ENCODE measurements at regions not wholly inside any gene's neighbourhood (a gene's known extent, or its start where the extent isn't known, plus 50 kb on each side); places are given as distances from the start of the nearest gene placed in this dataset.

DNA sequence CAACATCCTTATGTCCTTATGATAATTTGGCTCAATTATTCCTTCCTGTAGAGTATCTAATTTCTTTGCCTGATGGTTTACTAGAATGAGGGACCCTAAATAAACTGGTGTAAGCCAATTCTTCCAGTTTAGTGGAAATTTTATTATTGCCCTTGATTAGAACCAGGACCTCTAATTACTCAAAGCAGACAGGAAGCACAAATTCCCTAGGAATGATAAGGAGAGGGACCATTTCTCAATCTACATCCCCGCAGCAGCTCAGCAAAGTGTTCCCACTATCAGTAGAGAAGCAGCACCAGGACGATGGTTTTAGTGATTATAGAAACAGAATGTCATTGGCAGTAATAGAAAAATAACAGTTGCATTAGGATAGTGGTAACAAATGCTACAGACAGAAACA is 97.1 kb downstream of the PLPPR4 start:
- no peaks in the 10 kb centered on the region for H3K9me3 ChIP-seq
- TF ChIP-seq POLR2AphosphoS5 (IDR thresholded peaks at IDR 0.05) = no peak
- no peak for TF ChIP-seq EP300 (IDR thresholded peaks at IDR 0.05)
- no peak overlapping the region for H3K4me3 ChIP-seq
- H3K27me3 ChIP-seq = no peaks in the 10 kb centered on the region
- 44 to 92% methylated on average over 2 of the region's 2 CpGs for WGBS, 2 donors (ENCODE audit: low coverage in 1 of 2)
- H3K36me3 ChIP-seq = no peaks in the 10 kb centered on the region
- no peak for ATAC-seq
- no peaks in the 10 kb centered on the region for H3K4me1 ChIP-seq
- H3K27ac ChIP-seq = no peak overlapping the region

DNA sequence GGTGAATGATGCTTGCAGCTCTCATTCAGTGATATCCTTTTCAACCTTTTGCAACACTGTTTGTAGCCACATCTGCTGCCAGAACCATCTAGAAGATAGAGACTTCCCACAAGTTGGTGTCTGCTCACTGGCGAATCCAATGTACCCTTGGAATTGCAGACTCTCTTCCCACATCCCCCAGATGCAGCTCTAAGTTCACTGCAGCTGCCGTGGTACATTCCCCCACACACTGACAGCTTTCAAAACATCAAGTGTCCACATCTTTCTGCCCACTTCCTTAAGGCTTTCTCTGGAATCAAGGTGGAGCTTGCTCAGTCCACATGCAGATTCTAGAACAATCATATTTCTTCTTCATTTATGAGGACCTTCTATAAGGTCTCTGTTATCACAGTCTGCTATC is 99.2 kb downstream of the PLPPR4 start:
- no peak overlapping the region for H3K4me3 ChIP-seq
- ATAC-seq = no peak
- WGBS, 2 donors (ENCODE audit: low coverage in 1 of 2) = 29 to 56% methylated on average over 1 to 2 of the region's 2 CpGs
- TF ChIP-seq EP300 (IDR thresholded peaks at IDR 0.05) (no peak), POLR2AphosphoS5 (IDR thresholded peaks at IDR 0.05) (no peak), POLR2A (IDR thresholded peaks at IDR 0.05) (no peak)
- TF ChIP-seq, protein P1, sequence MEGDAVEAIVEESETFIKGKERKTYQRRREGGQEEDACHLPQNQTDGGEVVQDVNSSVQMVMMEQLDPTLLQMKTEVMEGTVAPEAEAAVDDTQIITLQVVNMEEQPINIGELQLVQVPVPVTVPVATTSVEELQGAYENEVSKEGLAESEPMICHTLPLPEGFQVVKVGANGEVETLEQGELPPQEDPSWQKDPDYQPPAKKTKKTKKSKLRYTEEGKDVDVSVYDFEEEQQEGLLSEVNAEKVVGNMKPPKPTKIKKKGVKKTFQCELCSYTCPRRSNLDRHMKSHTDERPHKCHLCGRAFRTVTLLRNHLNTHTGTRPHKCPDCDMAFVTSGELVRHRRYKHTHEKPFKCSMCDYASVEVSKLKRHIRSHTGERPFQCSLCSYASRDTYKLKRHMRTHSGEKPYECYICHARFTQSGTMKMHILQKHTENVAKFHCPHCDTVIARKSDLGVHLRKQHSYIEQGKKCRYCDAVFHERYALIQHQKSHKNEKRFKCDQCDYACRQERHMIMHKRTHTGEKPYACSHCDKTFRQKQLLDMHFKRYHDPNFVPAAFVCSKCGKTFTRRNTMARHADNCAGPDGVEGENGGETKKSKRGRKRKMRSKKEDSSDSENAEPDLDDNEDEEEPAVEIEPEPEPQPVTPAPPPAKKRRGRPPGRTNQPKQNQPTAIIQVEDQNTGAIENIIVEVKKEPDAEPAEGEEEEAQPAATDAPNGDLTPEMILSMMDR (IDR thresholded peaks at IDR 0.05) = no peak
- no peak overlapping the region for H3K27ac ChIP-seq
- H3K9me3 ChIP-seq = no peaks in the 10 kb centered on the region
- H3K4me1 ChIP-seq = no peaks in the 10 kb centered on the region
- H3K36me3 ChIP-seq = no peaks in the 10 kb centered on the region
- H3K27me3 ChIP-seq = no peaks in the 10 kb centered on the region

DNA sequence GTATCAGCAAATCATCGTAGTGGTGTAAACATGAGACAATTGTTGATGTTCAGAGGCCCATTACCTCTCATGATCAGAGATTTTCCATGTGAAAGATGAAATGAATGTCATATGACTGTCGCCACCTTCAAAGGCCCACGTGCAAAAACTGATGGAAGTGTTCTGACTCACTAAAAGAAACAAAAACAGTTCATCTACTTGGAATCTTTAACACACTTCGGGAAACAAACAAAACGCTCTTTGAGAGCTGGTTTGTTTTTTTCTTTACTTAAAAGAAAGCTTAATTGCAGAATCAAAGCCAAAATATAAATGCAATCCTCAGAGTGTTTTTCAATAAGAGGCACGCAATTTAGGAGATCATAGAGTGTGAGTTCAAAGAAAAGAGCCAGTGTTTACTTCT is 100.8 kb downstream of the PLPPR4 start:
- TF ChIP-seq, protein P1 (IDR thresholded peaks at IDR 0.05) = no peak
- TF ChIP-seq EP300 (IDR thresholded peaks at IDR 0.05) = no peak
- no peak for TF ChIP-seq POLR2AphosphoS5 (IDR thresholded peaks at IDR 0.05)
- no peak for TF ChIP-seq POLR2A (IDR thresholded peaks at IDR 0.05)
- Histone ChIP-seq H3K36me3 (no peaks in the 10 kb centered on the region), H3K4me1 (no peaks in the 10 kb centered on the region), H3K9me3 (no peaks in the 10 kb centered on the region), H3K27ac (no peak overlapping the region), H3K27me3 (no peaks in the 10 kb centered on the region), H3K4me3 (no peak overlapping the region)
- WGBS, 2 donors (ENCODE audit: low coverage in 1 of 2) = 49 to 56% methylated on average over 6 of the region's 6 CpGs
- no peak for ATAC-seq

DNA sequence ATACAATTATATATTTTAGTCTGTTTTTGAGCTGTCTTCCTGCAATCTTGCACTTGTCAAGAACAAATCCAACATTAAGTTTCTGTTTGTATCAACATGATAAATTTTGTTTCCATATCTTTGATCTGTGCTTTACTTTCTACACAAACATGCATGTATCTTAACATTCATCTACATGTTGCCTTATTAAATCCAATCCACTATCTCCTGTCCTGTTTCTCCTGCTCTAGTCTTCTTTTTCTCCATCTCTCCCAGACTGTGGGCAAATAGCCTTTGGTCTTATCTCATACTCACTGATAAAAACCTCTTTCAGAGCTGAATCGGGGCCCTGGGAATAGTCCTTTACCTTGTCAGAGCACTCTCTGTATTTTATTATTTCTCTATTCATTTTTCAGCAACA is 101.3 kb downstream of the PLPPR4 start:
- no peaks in the 10 kb centered on the region for H3K36me3 ChIP-seq
- 28 to 100% methylated on average over 1 of the region's 1 CpG for WGBS, 2 donors (ENCODE audit: low coverage in 1 of 2)
- no peak overlapping the region for H3K4me3 ChIP-seq
- no peaks in the 10 kb centered on the region for H3K4me1 ChIP-seq
- no peak overlapping the region for H3K27ac ChIP-seq
- H3K9me3 ChIP-seq = no peaks in the 10 kb centered on the region
- ATAC-seq = no peak
- TF ChIP-seq EP300 (IDR thresholded peaks at IDR 0.05) (no peak), POLR2A (IDR thresholded peaks at IDR 0.05) (no peak), POLR2AphosphoS5 (IDR thresholded peaks at IDR 0.05) (no peak)
- TF ChIP-seq, protein P1 (IDR thresholded peaks at IDR 0.05) = no peak
- no peaks in the 10 kb centered on the region for H3K27me3 ChIP-seq

DNA sequence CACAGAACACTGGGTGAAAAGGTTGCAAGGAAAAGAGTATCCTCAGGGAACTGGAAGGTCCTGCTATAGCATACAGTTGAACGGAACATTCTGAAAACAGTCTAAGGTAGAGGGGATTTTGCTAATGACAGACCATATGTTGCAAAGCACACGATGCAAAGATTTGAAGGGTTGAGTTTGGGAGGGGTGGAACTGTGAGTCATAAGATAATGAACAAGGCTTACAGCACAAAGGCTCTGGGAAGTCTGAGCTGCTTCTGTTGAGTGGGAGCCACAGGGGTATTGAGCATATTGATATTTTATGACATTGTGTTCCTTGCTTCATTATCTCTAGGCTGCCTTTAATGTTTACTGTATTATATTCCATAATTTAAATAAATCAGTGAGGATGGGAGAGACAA is 104.9 kb downstream of the PLPPR4 start:
- H3K9me3 ChIP-seq = no peaks in the 10 kb centered on the region
- H3K27ac ChIP-seq = no peak overlapping the region
- no peak for ATAC-seq
- TF ChIP-seq EP300 (IDR thresholded peaks at IDR 0.05) = no peak
- TF ChIP-seq POLR2AphosphoS5 (IDR thresholded peaks at IDR 0.05) = no peak
- TF ChIP-seq POLR2A (IDR thresholded peaks at IDR 0.05) = no peak
- TF ChIP-seq, protein P1 (IDR thresholded peaks at IDR 0.05) = no peak
- no peak overlapping the region for H3K4me3 ChIP-seq
- H3K36me3 ChIP-seq = no peaks in the 10 kb centered on the region
- no peaks in the 10 kb centered on the region for H3K4me1 ChIP-seq
- H3K27me3 ChIP-seq = no peaks in the 10 kb centered on the region
- 40 to 50% methylated on average over 1 of the region's 2 CpGs for WGBS, 2 donors (ENCODE audit: low coverage in 1 of 2)

Data from gastroesophageal sphincter (tissue), 4 donors.